ENCODE measurements at regions not wholly inside any gene's neighbourhood (a gene's known extent, or its start where the extent isn't known, plus 50 kb on each side); places are given as distances from the start of the nearest gene placed in this dataset.

DNA sequence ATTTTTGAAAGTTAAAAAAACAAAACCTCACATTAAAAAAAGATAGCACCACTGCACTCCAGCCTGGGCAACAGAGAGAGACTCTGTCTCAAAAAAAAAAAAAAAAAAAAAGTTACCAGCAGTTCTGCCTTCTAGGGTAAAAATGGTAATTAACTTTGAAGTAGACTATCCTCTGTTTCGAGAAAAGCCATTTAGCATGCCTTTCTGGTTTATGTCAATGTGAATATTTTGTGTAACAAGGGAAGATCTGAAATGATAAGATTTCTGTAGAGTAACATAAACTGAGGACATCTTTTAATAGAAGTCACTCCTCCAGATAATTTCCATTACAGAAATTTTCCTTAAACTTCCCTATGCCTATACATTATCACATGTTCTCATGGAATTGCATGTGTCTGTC is 203.2 kb upstream of the GAP43 start:
- 43 to 86% methylated on average over 1 of the region's 1 CpG for WGBS, 2 donors (ENCODE audit: low coverage in 1 of 2)
- Histone ChIP-seq H3K9me3 (no peaks in the 10 kb centered on the region), H3K36me3 (no peaks in the 10 kb centered on the region), H3K4me3 (no peak overlapping the region), H3K27ac (no peak overlapping the region), H3K27me3 (no peaks in the 10 kb centered on the region), H3K4me1 (no peaks in the 10 kb centered on the region)
- ATAC-seq, result no peak
- TF ChIP-seq POLR2AphosphoS5 (IDR thresholded peaks at IDR 0.05), result no peak
- TF ChIP-seq EP300 (IDR thresholded peaks at IDR 0.05), result no peak
- no peak for TF ChIP-seq POLR2A (IDR thresholded peaks at IDR 0.05)
- TF ChIP-seq CTCF (IDR thresholded peaks at IDR 0.05), result no peak

DNA sequence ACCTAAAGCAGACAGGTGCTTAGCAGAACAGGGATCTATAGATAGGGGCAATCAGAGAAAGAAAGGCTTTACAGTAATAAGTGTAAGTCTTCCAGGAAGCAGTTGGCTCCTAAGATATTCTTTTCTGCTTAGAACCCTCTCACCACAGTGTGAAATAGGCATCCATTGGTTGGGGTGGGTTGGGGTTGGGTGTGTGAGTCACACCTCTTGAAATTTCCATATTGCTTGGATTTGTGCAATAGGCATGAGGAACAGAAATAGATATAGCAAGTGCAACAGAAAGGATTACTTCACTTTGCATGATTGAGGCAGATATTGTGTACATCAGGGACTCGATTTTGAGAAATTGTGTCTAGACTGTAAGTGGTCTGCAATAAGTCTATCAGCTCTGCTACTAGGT is 200.1 kb upstream of the GAP43 start:
- WGBS, 2 donors (ENCODE audit: low coverage in 1 of 2), result 81 to 82% methylated on average over 1 of the region's 1 CpG
- no peaks in the 10 kb centered on the region for H3K9me3 ChIP-seq
- no peaks in the 10 kb centered on the region for H3K27me3 ChIP-seq
- no peak overlapping the region for H3K4me3 ChIP-seq
- no peaks in the 10 kb centered on the region for H3K36me3 ChIP-seq
- H3K27ac ChIP-seq, result no peak overlapping the region
- TF ChIP-seq EP300 (IDR thresholded peaks at IDR 0.05), result no peak
- no peak for TF ChIP-seq CTCF (IDR thresholded peaks at IDR 0.05)
- TF ChIP-seq POLR2AphosphoS5 (IDR thresholded peaks at IDR 0.05), result no peak
- TF ChIP-seq POLR2A (IDR thresholded peaks at IDR 0.05), result no peak
- no peaks in the 10 kb centered on the region for H3K4me1 ChIP-seq
- ATAC-seq, result no peak

DNA sequence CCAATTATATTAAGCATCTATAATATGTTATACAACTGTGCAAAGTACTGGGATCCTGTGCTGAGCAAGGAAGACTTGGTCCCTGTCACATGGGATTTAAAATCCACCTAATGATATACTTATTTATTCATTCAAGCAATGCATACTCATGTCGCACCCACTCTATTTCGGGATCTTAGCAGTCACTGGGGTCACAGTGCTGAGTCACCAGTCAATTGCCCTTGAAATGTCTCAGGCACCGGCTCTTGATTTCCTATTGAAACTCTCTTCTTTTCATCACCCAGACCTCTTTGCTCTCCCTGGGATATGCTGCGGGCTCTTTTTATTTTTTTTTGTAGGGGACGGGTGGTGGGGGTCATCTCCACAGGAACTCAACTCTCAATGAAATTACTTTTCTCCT is 194.5 kb upstream of the GAP43 start:
- no peak overlapping the region for H3K27ac ChIP-seq
- H3K36me3 ChIP-seq, result no peaks in the 10 kb centered on the region
- H3K4me3 ChIP-seq, result no peak overlapping the region
- 87% methylated on average over 5 of the region's 5 CpGs; no CpG with 5 or more reads in 1 of the 2 donors for WGBS, 2 donors (ENCODE audit: low coverage in 1 of 2)
- H3K4me1 ChIP-seq, result no peaks in the 10 kb centered on the region
- ATAC-seq, result no peak
- no peaks in the 10 kb centered on the region for H3K9me3 ChIP-seq
- no peaks in the 10 kb centered on the region for H3K27me3 ChIP-seq
- TF ChIP-seq POLR2A (IDR thresholded peaks at IDR 0.05) (no peak), POLR2AphosphoS5 (IDR thresholded peaks at IDR 0.05) (no peak), EP300 (IDR thresholded peaks at IDR 0.05) (no peak), CTCF (IDR thresholded peaks at IDR 0.05) (no peak)

- no peaks in the 10 kb centered on the region for H3K9me3 ChIP-seq
- no peak for TF ChIP-seq EP300 (IDR thresholded peaks at IDR 0.05)
- no peak for TF ChIP-seq POLR2AphosphoS5 (IDR thresholded peaks at IDR 0.05)
- no peak for TF ChIP-seq CTCF (IDR thresholded peaks at IDR 0.05)
- TF ChIP-seq POLR2A (IDR thresholded peaks at IDR 0.05), result no peak
- H3K27ac ChIP-seq, result no peak overlapping the region
- WGBS, 2 donors (ENCODE audit: low coverage in 1 of 2), result 61 to 78% methylated on average over 4 of the region's 5 CpGs
- no peaks in the 10 kb centered on the region for H3K4me1 ChIP-seq
- H3K27me3 ChIP-seq, result no peaks in the 10 kb centered on the region
- ATAC-seq, result no peak
- no peak overlapping the region for H3K4me3 ChIP-seq
- no peaks in the 10 kb centered on the region for H3K36me3 ChIP-seq
Observed at GRCh38 chr3:115436767-115437301, 186.5 kb upstream of the GAP43 start.

DNA sequence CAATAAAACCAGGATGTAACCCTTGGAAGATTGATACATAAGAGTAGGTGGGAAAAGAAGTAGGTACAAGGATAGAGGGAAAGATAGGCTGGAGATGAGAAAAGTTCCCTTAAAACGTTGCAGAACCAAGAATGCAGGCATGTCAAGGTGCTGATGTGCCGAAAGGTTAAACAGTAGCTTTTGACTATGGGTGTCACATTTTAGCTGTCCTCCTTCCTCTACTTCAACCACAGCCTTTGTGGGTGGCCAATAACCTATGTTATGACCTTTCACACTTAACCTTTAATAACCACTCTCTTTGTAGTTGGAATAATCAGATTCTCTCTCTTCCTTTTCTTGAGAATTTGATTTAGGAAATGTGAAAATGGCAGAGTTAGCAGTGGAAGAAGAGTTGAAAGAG is 184.5 kb upstream of the GAP43 start:
- no peak overlapping the region for H3K4me3 ChIP-seq
- no peak for ATAC-seq
- no peaks in the 10 kb centered on the region for H3K4me1 ChIP-seq
- no peaks in the 10 kb centered on the region for H3K27me3 ChIP-seq
- WGBS, 2 donors (ENCODE audit: low coverage in 1 of 2), result 66 to 75% methylated on average over 2 of the region's 2 CpGs
- no peaks in the 10 kb centered on the region for H3K36me3 ChIP-seq
- TF ChIP-seq POLR2AphosphoS5 (IDR thresholded peaks at IDR 0.05), result no peak
- no peak for TF ChIP-seq EP300 (IDR thresholded peaks at IDR 0.05)
- no peak for TF ChIP-seq POLR2A (IDR thresholded peaks at IDR 0.05)
- no peak for TF ChIP-seq CTCF (IDR thresholded peaks at IDR 0.05)
- H3K27ac ChIP-seq, result no peak overlapping the region
- no peaks in the 10 kb centered on the region for H3K9me3 ChIP-seq
